CD14-positive monocyte (primary cell): ENCODE measurements at regions not wholly inside any gene's neighbourhood (a gene's known extent, or its start where the extent isn't known, plus 50 kb on each side); places are given as distances from the start of the nearest gene placed in this dataset.

ENCODE experiments used
- DNase-seq, 3 donors: peaks; one replicate each; pipeline ENCODE4 v3.0.0-alpha.2; 2011 to 2022
- H2AFZ ChIP-seq: 2 replicates; pipeline ENCODE4 v1.6.0; 2012; ENCODE audit warnings: mild to moderate bottlenecking, low read depth, low read length, inconsistent platforms; ENCODE audit not compliant: insufficient read depth, poor library complexity, severe bottlenecking
- H3K27ac ChIP-seq, 2 donors: 1 replicate in 1 of 2; 2 replicates in 1 of 2; pipeline ENCODE4 v1.5.1; 2012 to 2013; ENCODE audit warnings: low read length in 2 of 2, control low read depth in 1 of 2, inconsistent platforms in 1 of 2, low read depth in 1 of 2, mild to moderate bottlenecking in 1 of 2
- H3K27me3 ChIP-seq, 2 donors: one replicate each; pipeline versions ENCODE4 v1.6.0 to v1.6.1; 2011 to 2013; ENCODE audit warnings: low read length in 2 of 2; ENCODE audit not compliant: control insufficient read depth in 2 of 2, insufficient read depth in 2 of 2
- H3K36me3 ChIP-seq, 2 donors: replicated peaks in 1 of 2; 1 replicate in 1 of 2; 2 replicates in 1 of 2; pipeline versions ENCODE4 v1.5.1 to v1.6.1; 2012 to 2013; ENCODE audit warnings: low read length in 2 of 2, control low read depth in 1 of 2, inconsistent platforms in 1 of 2, mild to moderate bottlenecking in 1 of 2; ENCODE audit not compliant: insufficient read depth in 2 of 2, control insufficient read depth in 1 of 2
- H3K4me1 ChIP-seq, 2 donors: 1 replicate in 1 of 2; 2 replicates in 1 of 2; pipeline versions ENCODE4 v1.5.1 to v1.6.1; 2012 to 2013; ENCODE audit warnings: low read length in 2 of 2, control low read depth in 1 of 2, inconsistent platforms in 1 of 2, mild to moderate bottlenecking in 1 of 2, moderate library complexity in 1 of 2; ENCODE audit not compliant: insufficient read depth in 2 of 2, control insufficient read depth in 1 of 2
- H3K4me2 ChIP-seq: replicated peaks from 2 replicates; pipeline ENCODE3; 2012; ENCODE audit warnings: low read length, moderate library complexity, mild to moderate bottlenecking; ENCODE audit not compliant: poor library complexity, severe bottlenecking; ENCODE audit errors: extremely low read depth
- H3K4me3 ChIP-seq, 3 experiments: fragments of 200-600 bp in 1 of 3; sonication (generic) in 1 of 3; replicated peaks in 1 of 3; 1 replicate in 2 of 3; 2 replicates in 1 of 3; pipeline ENCODE4 v1.5.1; 2011 to 2013; ENCODE audit warnings: low read length in 3 of 3, mild to moderate bottlenecking in 3 of 3, control low read depth in 2 of 3, low read depth in 2 of 3, inconsistent platforms in 1 of 3, moderate library complexity in 1 of 3
- H3K79me2 ChIP-seq: 2 replicates; pipeline ENCODE4 v1.6.0; 2012; ENCODE audit warnings: mild to moderate bottlenecking, control low read depth, inconsistent platforms, low read length, moderate library complexity; ENCODE audit not compliant: insufficient read depth
- H3K9ac ChIP-seq: 2 replicates; pipeline ENCODE4 v1.6.0; 2017; ENCODE audit warnings: low read length, mild to moderate bottlenecking; ENCODE audit not compliant: insufficient read depth, poor library complexity, severe bottlenecking
- H3K9me3 ChIP-seq, 2 donors: replicated peaks in 1 of 2; 1 replicate in 1 of 2; 2 replicates in 1 of 2; pipeline versions ENCODE4 v1.5.1 to v1.6.1; 2012 to 2013; ENCODE audit warnings: low read length in 2 of 2, control low read depth in 1 of 2; ENCODE audit not compliant: control insufficient read depth in 1 of 2, insufficient read depth in 1 of 2
- H4K20me1 ChIP-seq: 2 replicates; pipeline ENCODE4 v1.6.0; 2012; ENCODE audit warnings: mild to moderate bottlenecking, low read length, control low read depth, moderate library complexity; ENCODE audit not compliant: insufficient read depth
- H3K27ac Mint-ChIP-seq, 7 donors: one replicate each; pipeline ENCODE4 v1.8.0; 2020; ENCODE audit warnings: mild to moderate bottlenecking in 7 of 7, mixed read lengths in 7 of 7, moderate library complexity in 6 of 7, inconsistent platforms in 2 of 7
- H3K27me3 Mint-ChIP-seq, 3 donors: one replicate each; pipeline ENCODE4 v1.8.0; 2021 to 2022; ENCODE audit warnings: low read depth in 3 of 3, mild to moderate bottlenecking in 3 of 3, mixed read lengths in 3 of 3, moderate library complexity in 3 of 3, inconsistent platforms in 1 of 3
- H3K36me3 Mint-ChIP-seq, 2 donors: one replicate each; pipeline ENCODE4 v1.8.0; 2020; ENCODE audit warnings: mixed read lengths in 2 of 2, inconsistent platforms in 1 of 2, mild to moderate bottlenecking in 1 of 2
- H3K4me1 Mint-ChIP-seq: one replicate; pipeline ENCODE4 v1.8.0; 2020; ENCODE audit warnings: mild to moderate bottlenecking, mixed read lengths
- H3K4me3 Mint-ChIP-seq, 2 donors: one replicate each; pipeline ENCODE4 v1.8.0; 2020; ENCODE audit warnings: mild to moderate bottlenecking in 2 of 2, mixed read lengths in 2 of 2, moderate library complexity in 1 of 2
- H3K9me3 Mint-ChIP-seq, 7 donors: one replicate each; pipeline ENCODE4 v1.8.0; 2020 to 2022; ENCODE audit warnings: mixed read lengths in 7 of 7, mild to moderate bottlenecking in 6 of 7, moderate library complexity in 6 of 7, inconsistent platforms in 2 of 7
- CTCF ChIP-seq: fragments of 200-600 bp; IDR thresholded peaks from one replicate; pipeline ENCODE4 v1.8.0; 2022; ENCODE audit warnings: antibody characterized with exemption, mild to moderate bottlenecking
- WGBS: methylation state at CpG from one replicate; pipeline ENCODE4 v1.1.5; 2013; ENCODE audit warnings: missing lambda C conversion rate; ENCODE audit not compliant: insufficient coverage; 5-methylcytosine and 5-hydroxymethylcytosine counted together
- intact Hi-C, 2 donors: fragments of 100-400 bp; cut with micrococcal nuclease; formaldehyde crosslinking; loops; one replicate each; pipeline versions ENCODE4 v1.15.0 to v1.15.1; 2023

- Mint-ChIP-seq H3K27me3 (no peaks in the 10 kb centered on the region), H3K9me3 (peaks cover 0 to 5% (median 0%) of the 10 kb centered on the region in 7 donors), H3K36me3 (no peaks in the 10 kb centered on the region), H3K4me1 (no peaks in the 10 kb centered on the region), H3K4me3 (no peak overlapping the region), H3K27ac (no peak overlapping the region)
- no peaks in the 10 kb centered on the region for H3K27me3 ChIP-seq
- peaks cover 0 to 2% of the 10 kb centered on the region in 2 donors for H3K9me3 ChIP-seq
- no peaks in the 10 kb centered on the region for H4K20me1 ChIP-seq
- WGBS: 58% methylated on average over 2 of the region's 2 CpGs
- H3K4me1 ChIP-seq: no peaks in the 10 kb centered on the region
- no peak overlapping the region for H3K4me2 ChIP-seq
- no peak overlapping the region for H3K9ac ChIP-seq
- DNase-seq: no peak
- TF ChIP-seq CTCF: no peak
- no peak overlapping the region for H3K4me3 ChIP-seq
- no peak overlapping the region for H3K27ac ChIP-seq
- intact Hi-C loops: no loop called here
- H3K36me3 ChIP-seq: no peaks in the 10 kb centered on the region
- no peak overlapping the region for H2AFZ ChIP-seq
- no peaks in the 10 kb centered on the region for H3K79me2 ChIP-seq
Measured at GRCh38 chr16:77093999-77094398, 97.0 kb upstream of the MON1B start.

DNA sequence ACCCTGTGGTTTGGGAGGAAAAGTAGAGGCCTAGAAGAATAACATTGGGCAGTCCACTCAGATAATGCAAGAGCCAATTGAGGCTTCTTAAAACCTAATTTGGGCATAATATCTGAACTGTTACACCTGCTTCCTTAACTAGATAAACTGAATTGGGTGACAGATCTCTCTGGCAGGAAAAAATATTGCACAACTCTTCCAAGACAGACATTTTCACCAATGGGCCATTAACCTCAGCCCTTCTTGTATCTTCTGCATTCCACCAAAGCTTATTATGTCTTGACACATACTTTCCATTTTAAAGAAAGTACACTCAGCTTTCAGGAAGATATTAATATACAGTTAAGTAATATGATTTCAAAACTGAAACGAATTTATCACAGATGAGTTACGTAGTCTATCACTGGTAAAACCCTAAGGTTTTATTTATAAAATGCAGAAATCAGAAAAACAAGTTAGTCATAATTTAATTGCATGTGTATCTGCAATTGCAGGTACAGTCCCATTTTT is 79.9 kb upstream of the MON1B start:
- Histone ChIP-seq H3K4me2 (no peak overlapping the region), H3K79me2 (no peaks in the 10 kb centered on the region), H4K20me1 (no peaks in the 10 kb centered on the region), H3K27ac (no peak overlapping the region), H2AFZ (no peak overlapping the region), H3K9me3 (no peaks in the 10 kb centered on the region), H3K9ac (no peak overlapping the region), H3K4me1 (no peaks in the 10 kb centered on the region), H3K27me3 (no peaks in the 10 kb centered on the region), H3K36me3 (no peaks in the 10 kb centered on the region), H3K4me3 (no peak overlapping the region)
- Mint-ChIP-seq H3K9me3 (peaks cover 0 to 9% (median 3%) of the 10 kb centered on the region in 7 donors), H3K4me3 (no peak overlapping the region), H3K36me3 (no peaks in the 10 kb centered on the region), H3K27me3 (peaks cover 0 to 2% (median 0%) of the 10 kb centered on the region in 3 donors), H3K27ac (peak overlapping the region in 1 of 7 donors; percentile 30), H3K4me1 (peaks cover 4% of the 10 kb centered on the region)
- intact Hi-C loops: no loop called here
- TF ChIP-seq CTCF: no peak
- WGBS: no CpG with 5 or more reads among the region's 2 CpGs
- DNase-seq: no peak
